Right cardiac atrium (tissue), 5 donors: ENCODE measurements at regions not wholly inside any gene's neighbourhood (a gene's known extent, or its start where the extent isn't known, plus 50 kb on each side); places are given as distances from the start of the nearest gene placed in this dataset.

ENCODE experiments used
- ATAC-seq, 2 donors: fragments of 200-7000 bp; cut with Tn5 transposase; one replicate each; pipeline versions ENCODE4 v1.8.0 to v1.9.1; 2020; ENCODE audit warnings: moderate library complexity in 2 of 2, mild to moderate bottlenecking in 1 of 2
- DNase-seq, 3 donors: peaks; one replicate each; pipeline ENCODE4 v3.0.0-alpha.2; 2020
- H3K27ac ChIP-seq: one replicate; pipeline ENCODE4 v1.5.1; 2013; ENCODE audit warnings: mild to moderate bottlenecking, low read length, control low read depth, moderate library complexity
- H3K27me3 ChIP-seq: one replicate; pipeline ENCODE4 v1.6.1; 2013; ENCODE audit not compliant: control insufficient read depth, insufficient read depth
- H3K4me1 ChIP-seq: one replicate; pipeline ENCODE4 v1.6.1; 2013; ENCODE audit warnings: low read length; ENCODE audit not compliant: control insufficient read depth, insufficient read depth
- H3K4me3 ChIP-seq: one replicate; pipeline ENCODE4 v1.5.1; 2013; ENCODE audit warnings: low read length, control low read depth
- H3K9me3 ChIP-seq: one replicate; pipeline ENCODE4 v1.6.1; 2013; ENCODE audit warnings: low read length; ENCODE audit not compliant: control insufficient read depth
- WGBS: extraction: QIAGEN DNeasy Blood & Tissue Kit; methylation state at CpG from one replicate; pipeline ENCODE4 v1.1.7; 2013; 5-methylcytosine and 5-hydroxymethylcytosine counted together
- intact Hi-C, 4 donors: fragments of 100-400 bp; cut with DNase I; formaldehyde crosslinking; loops; one replicate each; pipeline versions ENCODE4 v1.11.0 to v1.14.0; 2022 to 2023
- donor health status: healthy with polysubstance abuse.
- donor health status: DM: no; HTN: yes; CAD: no.
- donor health status: DM: no; HTN: no; CAD: no.
- donor health status: DM: no; HTN: yes; CAD: no; lungs with severe emphysema.
- donor health status: DM: yes; HTN: yes; CAD: no.

- Histone ChIP-seq H3K27ac (no peak overlapping the region), H3K4me3 (no peak overlapping the region), H3K9me3 (no peaks in the 10 kb centered on the region), H3K4me1 (no peaks in the 10 kb centered on the region), H3K27me3 (no peaks in the 10 kb centered on the region)
- ATAC-seq, result no peak
- intact Hi-C loops, result no loop called here
- no peak for DNase-seq
- 56% methylated on average over 5 of the region's 5 CpGs for WGBS
These were observed 392.5 kb upstream of the ESRRG start for GRCh38 chr1:217115404-217116380.

GRCh38 chr1:217109928-217110327 is 386.7 kb upstream of the ESRRG start:
- WGBS, result 86% methylated on average over 1 of the region's 1 CpG
- no peak for DNase-seq
- intact Hi-C loops, result no loop called here
- no peaks in the 10 kb centered on the region for H3K27me3 ChIP-seq
- H3K27ac ChIP-seq, result no peak overlapping the region
- H3K4me1 ChIP-seq, result no peaks in the 10 kb centered on the region
- no peak for ATAC-seq
- H3K4me3 ChIP-seq, result no peak overlapping the region
- no peaks in the 10 kb centered on the region for H3K9me3 ChIP-seq

GRCh38 chr1:217106231-217106901 is 383.1 kb upstream of the ESRRG start:
- Histone ChIP-seq H3K27me3 (no peaks in the 10 kb centered on the region), H3K4me1 (no peaks in the 10 kb centered on the region), H3K9me3 (no peaks in the 10 kb centered on the region), H3K27ac (no peak overlapping the region), H3K4me3 (no peak overlapping the region)
- WGBS, result 68% methylated on average over 8 of the region's 8 CpGs
- DNase-seq (no peak), ATAC-seq (no peak)
- intact Hi-C loops, result no loop called here

- Histone ChIP-seq H3K9me3 (no peaks in the 10 kb centered on the region), H3K4me1 (no peaks in the 10 kb centered on the region), H3K27ac (no peak overlapping the region), H3K27me3 (no peaks in the 10 kb centered on the region), H3K4me3 (no peak overlapping the region)
- intact Hi-C loops, result no loop called here
- DNase-seq (no peak), ATAC-seq (no peak)
- WGBS, result 90% methylated on average over 5 of the region's 5 CpGs
These were observed 382.2 kb upstream of the ESRRG start for GRCh38 chr1:217105437-217105836.

GRCh38 chr1:217097819-217098218 is 374.6 kb upstream of the ESRRG start:
- H3K27me3 ChIP-seq, result no peaks in the 10 kb centered on the region
- H3K4me1 ChIP-seq, result no peaks in the 10 kb centered on the region
- intact Hi-C loops, result no loop called here
- H3K27ac ChIP-seq, result no peak overlapping the region
- ATAC-seq (no peak), DNase-seq (no peak)
- H3K4me3 ChIP-seq, result no peak overlapping the region
- H3K9me3 ChIP-seq, result no peaks in the 10 kb centered on the region

GRCh38 chr1:217096200-217096599 is 373.0 kb upstream of the ESRRG start:
- ATAC-seq (no peak), DNase-seq (no peak)
- Histone ChIP-seq H3K4me3 (no peak overlapping the region), H3K9me3 (no peaks in the 10 kb centered on the region), H3K4me1 (no peaks in the 10 kb centered on the region), H3K27me3 (no peaks in the 10 kb centered on the region), H3K27ac (no peak overlapping the region)
- intact Hi-C loops, result no loop called here
- WGBS, result 75% methylated on average over 7 of the region's 7 CpGs

- 84% methylated on average over 2 of the region's 2 CpGs for WGBS
- no peak overlapping the region for H3K4me3 ChIP-seq
- no peak for DNase-seq
- H3K4me1 ChIP-seq, result no peaks in the 10 kb centered on the region
- H3K9me3 ChIP-seq, result no peaks in the 10 kb centered on the region
- H3K27me3 ChIP-seq, result no peaks in the 10 kb centered on the region
- no peak for ATAC-seq
- intact Hi-C loops, result no loop called here
- H3K27ac ChIP-seq, result no peak overlapping the region
These were observed 371.9 kb upstream of the ESRRG start for GRCh38 chr1:217095050-217095622.

- H3K9me3 ChIP-seq, result no peaks in the 10 kb centered on the region
- no peaks in the 10 kb centered on the region for H3K4me1 ChIP-seq
- DNase-seq (no peak), ATAC-seq (peak in 1 of 2 donors; percentile 12)
- no peaks in the 10 kb centered on the region for H3K27me3 ChIP-seq
- no peak overlapping the region for H3K27ac ChIP-seq
- no peak overlapping the region for H3K4me3 ChIP-seq
- WGBS, result 73% methylated on average over 4 of the region's 4 CpGs
- intact Hi-C loops, result no loop called here
These were observed 368.3 kb upstream of the ESRRG start for GRCh38 chr1:217091561-217091960.

- H3K27me3 ChIP-seq, result no peaks in the 10 kb centered on the region
- H3K27ac ChIP-seq, result peak overlapping the region; percentile 39
- ATAC-seq (peak; percentile 50 to 62), DNase-seq (peak in 2 of 3 donors; percentile 63 to 68)
- H3K4me3 ChIP-seq, result peak overlapping the region; percentile 94
- intact Hi-C loops, result no loop called here
- no peaks in the 10 kb centered on the region for H3K4me1 ChIP-seq
- no peaks in the 10 kb centered on the region for H3K9me3 ChIP-seq
- WGBS, result 13% methylated on average over 24 of the region's 24 CpGs
These were observed 367.1 kb upstream of the ESRRG start for GRCh38 chr1:217090060-217090911.

GRCh38 chr1:217089361-217090014 is 366.3 kb upstream of the ESRRG start:
- Histone ChIP-seq H3K4me3 (peak overlapping the region; percentile 94), H3K4me1 (no peaks in the 10 kb centered on the region), H3K27ac (peak overlapping the region; percentile 95), H3K9me3 (no peaks in the 10 kb centered on the region), H3K27me3 (no peaks in the 10 kb centered on the region)
- ATAC-seq, result peak; percentile 86 to 90
- intact Hi-C loops, result no loop called here
- WGBS, result under 1% methylated on average over 39 of the region's 39 CpGs
- DNase-seq, result peak; percentile 37 to 74 (median 57)
